ENCODE measurements at regions not wholly inside any gene's neighbourhood (a gene's known extent, or its start where the extent isn't known, plus 50 kb on each side); places are given as distances from the start of the nearest gene placed in this dataset.

DNA sequence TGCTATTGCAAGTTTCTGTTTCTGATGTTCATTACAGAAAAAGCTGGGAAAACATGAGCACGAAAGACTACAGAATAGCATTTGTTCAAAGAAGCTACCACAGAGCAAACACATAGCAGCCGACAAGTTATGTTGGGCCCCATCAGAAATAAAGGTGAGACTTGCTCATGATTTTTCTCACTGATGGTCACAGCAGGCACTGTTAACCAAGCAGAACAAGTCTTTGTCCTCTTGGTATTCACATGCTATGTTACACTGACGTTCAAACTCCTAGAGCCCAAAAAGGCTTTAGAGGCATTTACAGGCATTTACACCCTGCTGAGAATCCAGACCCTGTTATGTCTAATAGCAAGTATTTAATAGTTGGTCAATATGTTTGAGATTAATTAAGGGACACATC, 235.0 kb upstream of the HNMT start:
- Histone ChIP-seq H3K9ac (ENCODE audit: insufficient read length, low read depth) (no peak overlapping the region), H3K4me3 (ENCODE audit: insufficient read length, low read depth) (no peak overlapping the region), H3K9me3 (ENCODE audit: insufficient read depth, low read length) (no peaks in the 10 kb centered on the region), H3K27me3 (ENCODE audit: insufficient read depth, insufficient read length) (no peaks in the 10 kb centered on the region), H3K36me3 (ENCODE audit: insufficient read depth, insufficient read length, low read length) (no peaks in the 10 kb centered on the region), H3K4me1 (ENCODE audit: insufficient read depth, insufficient read length) (no peaks in the 10 kb centered on the region)
- TF ChIP-seq YY1 (IDR thresholded peaks at IDR 0.05; ENCODE audit: insufficient read depth, insufficient read length) (no peak), ZNF274 (IDR thresholded peaks at IDR 0.05; ENCODE audit: low read depth, low read length) (no peak), SUZ12 (IDR thresholded peaks at IDR 0.05; ENCODE audit: extremely low read depth, insufficient read depth, insufficient read length) (no peak)
- DNase-seq (ENCODE audit: low read depth, low spot score) = peak; percentile 22

DNA sequence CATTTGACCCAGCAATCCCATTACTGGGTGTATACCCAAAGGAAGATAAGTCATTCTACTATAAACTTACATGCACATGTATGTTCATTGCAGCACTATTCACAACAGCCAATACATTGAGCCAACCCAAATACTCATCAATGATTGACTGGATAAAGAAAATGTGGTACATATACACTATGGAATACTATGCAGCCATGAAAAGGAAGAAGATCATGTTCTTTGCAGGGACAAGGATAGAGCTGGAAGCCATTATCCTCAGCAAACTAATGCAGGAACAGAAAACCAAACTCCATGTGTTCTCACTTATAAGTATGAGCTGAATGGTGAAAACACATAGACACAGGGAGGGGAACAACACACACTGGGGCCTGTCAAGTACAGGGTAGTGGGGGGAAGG, 226.7 kb upstream of the HNMT start:
- TF ChIP-seq SUZ12 (IDR thresholded peaks at IDR 0.05; ENCODE audit: extremely low read depth, insufficient read depth, insufficient read length) = no peak
- no peak for TF ChIP-seq ZNF274 (IDR thresholded peaks at IDR 0.05; ENCODE audit: low read depth, low read length)
- Histone ChIP-seq H3K9ac (ENCODE audit: insufficient read length, low read depth) (no peak overlapping the region), H3K9me3 (ENCODE audit: insufficient read depth, low read length) (no peaks in the 10 kb centered on the region), H3K27me3 (ENCODE audit: insufficient read depth, insufficient read length) (no peaks in the 10 kb centered on the region), H3K4me3 (ENCODE audit: insufficient read length, low read depth) (no peak overlapping the region), H3K4me1 (ENCODE audit: insufficient read depth, insufficient read length) (no peaks in the 10 kb centered on the region), H3K36me3 (ENCODE audit: insufficient read depth, insufficient read length, low read length) (no peaks in the 10 kb centered on the region)
- no peak for DNase-seq (ENCODE audit: low read depth, low spot score)

DNA sequence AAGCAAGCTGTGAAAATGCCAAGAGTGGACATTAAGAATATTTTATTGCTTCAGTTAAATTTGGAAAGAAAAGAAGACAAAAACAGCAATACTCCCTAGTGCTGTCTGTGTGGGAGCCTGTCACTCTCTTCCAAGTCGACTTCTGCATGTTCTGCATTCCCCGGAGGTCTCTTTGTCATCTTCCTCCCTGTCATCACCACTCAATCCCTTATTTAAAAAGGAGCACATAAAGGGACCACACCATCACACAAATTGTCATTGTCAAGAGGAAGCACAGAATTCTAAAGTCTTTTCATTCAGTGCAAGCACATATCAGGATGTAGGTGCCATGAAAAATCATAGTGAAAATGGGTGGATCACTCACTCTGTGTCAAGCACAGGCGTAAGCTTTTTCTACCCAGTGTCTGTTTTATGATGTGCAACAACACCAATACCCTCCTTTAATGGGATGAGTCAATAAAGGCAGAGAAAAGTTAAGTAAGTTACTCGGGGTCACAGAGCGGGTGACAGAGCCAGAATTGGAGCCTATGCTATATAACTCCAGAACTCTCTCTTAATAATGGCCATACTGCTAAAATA, 222.4 kb upstream of the HNMT start:
- Histone ChIP-seq H3K27me3 (ENCODE audit: insufficient read depth, insufficient read length) (no peaks in the 10 kb centered on the region), H3K4me1 (ENCODE audit: insufficient read depth, insufficient read length) (no peaks in the 10 kb centered on the region), H3K36me3 (ENCODE audit: insufficient read depth, insufficient read length, low read length) (no peaks in the 10 kb centered on the region), H3K9me3 (ENCODE audit: insufficient read depth, low read length) (no peaks in the 10 kb centered on the region), H3K9ac (ENCODE audit: insufficient read length, low read depth) (no peak overlapping the region), H3K4me3 (ENCODE audit: insufficient read length, low read depth) (no peak overlapping the region)
- no peak for TF ChIP-seq YY1 (IDR thresholded peaks at IDR 0.05; ENCODE audit: insufficient read depth, insufficient read length)
- no peak for TF ChIP-seq ZNF274 (IDR thresholded peaks at IDR 0.05; ENCODE audit: low read depth, low read length)
- TF ChIP-seq SUZ12 (IDR thresholded peaks at IDR 0.05; ENCODE audit: extremely low read depth, insufficient read depth, insufficient read length) = no peak
- no peak for DNase-seq (ENCODE audit: low read depth, low spot score)

DNA sequence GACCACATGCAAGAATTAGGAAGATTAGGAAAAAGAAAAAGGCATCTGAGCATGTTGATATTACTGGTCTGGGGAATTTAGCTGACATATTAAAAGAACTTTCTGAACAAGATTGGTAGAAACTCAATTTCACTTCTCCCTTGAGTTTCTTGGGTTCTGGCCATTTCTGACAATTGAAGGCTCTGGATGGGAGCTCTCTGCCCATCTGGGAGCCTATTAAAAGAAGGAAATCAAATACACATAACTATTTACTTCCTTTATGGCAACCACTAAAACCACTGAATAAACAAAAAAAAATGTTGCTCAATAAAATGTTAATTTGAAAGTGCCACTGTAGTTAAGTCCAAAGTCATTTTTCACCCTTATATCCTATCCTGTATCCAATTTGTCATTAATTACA, 216.8 kb upstream of the HNMT start:
- TF ChIP-seq ZNF274 (IDR thresholded peaks at IDR 0.05; ENCODE audit: low read depth, low read length) = no peak
- TF ChIP-seq YY1 (IDR thresholded peaks at IDR 0.05; ENCODE audit: insufficient read depth, insufficient read length) = no peak
- TF ChIP-seq SUZ12 (IDR thresholded peaks at IDR 0.05; ENCODE audit: extremely low read depth, insufficient read depth, insufficient read length) = no peak
- Histone ChIP-seq H3K4me1 (ENCODE audit: insufficient read depth, insufficient read length) (no peaks in the 10 kb centered on the region), H3K36me3 (ENCODE audit: insufficient read depth, insufficient read length, low read length) (no peaks in the 10 kb centered on the region), H3K27me3 (ENCODE audit: insufficient read depth, insufficient read length) (no peaks in the 10 kb centered on the region), H3K9me3 (ENCODE audit: insufficient read depth, low read length) (no peaks in the 10 kb centered on the region), H3K9ac (ENCODE audit: insufficient read length, low read depth) (no peak overlapping the region), H3K4me3 (ENCODE audit: insufficient read length, low read depth) (no peak overlapping the region)
- no peak for DNase-seq (ENCODE audit: low read depth, low spot score)

DNA sequence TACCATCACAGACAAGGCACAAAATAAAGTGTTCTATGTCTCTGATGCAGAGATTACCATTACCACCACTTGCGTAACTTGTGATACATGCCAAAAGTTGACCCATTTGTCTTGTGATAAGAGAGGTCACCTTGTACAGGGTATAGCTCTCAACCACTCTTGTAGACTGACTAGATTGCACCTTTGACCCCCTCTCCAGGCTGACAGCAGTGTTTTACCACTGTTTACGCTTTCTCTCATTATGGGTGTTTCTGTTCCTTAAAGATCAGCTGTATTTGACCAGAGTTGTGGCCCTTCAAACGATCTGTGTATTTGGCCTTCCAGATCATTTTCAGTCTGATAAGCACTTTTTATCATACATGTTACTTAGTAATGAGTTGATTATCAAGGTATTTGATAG, 215.7 kb upstream of the HNMT start:
- TF ChIP-seq ZNF274 (IDR thresholded peaks at IDR 0.05; ENCODE audit: low read depth, low read length) = no peak
- no peak for TF ChIP-seq YY1 (IDR thresholded peaks at IDR 0.05; ENCODE audit: insufficient read depth, insufficient read length)
- TF ChIP-seq SUZ12 (IDR thresholded peaks at IDR 0.05; ENCODE audit: extremely low read depth, insufficient read depth, insufficient read length) = no peak
- no peak for DNase-seq (ENCODE audit: low read depth, low spot score)
- no peaks in the 10 kb centered on the region for H3K36me3 ChIP-seq (ENCODE audit: insufficient read depth, insufficient read length, low read length)
- H3K4me1 ChIP-seq (ENCODE audit: insufficient read depth, insufficient read length) = no peaks in the 10 kb centered on the region
- H3K9me3 ChIP-seq (ENCODE audit: insufficient read depth, low read length) = no peaks in the 10 kb centered on the region
- H3K4me3 ChIP-seq (ENCODE audit: insufficient read length, low read depth) = no peak overlapping the region
- H3K9ac ChIP-seq (ENCODE audit: insufficient read length, low read depth) = no peak overlapping the region
- H3K27me3 ChIP-seq (ENCODE audit: insufficient read depth, insufficient read length) = no peaks in the 10 kb centered on the region

DNA sequence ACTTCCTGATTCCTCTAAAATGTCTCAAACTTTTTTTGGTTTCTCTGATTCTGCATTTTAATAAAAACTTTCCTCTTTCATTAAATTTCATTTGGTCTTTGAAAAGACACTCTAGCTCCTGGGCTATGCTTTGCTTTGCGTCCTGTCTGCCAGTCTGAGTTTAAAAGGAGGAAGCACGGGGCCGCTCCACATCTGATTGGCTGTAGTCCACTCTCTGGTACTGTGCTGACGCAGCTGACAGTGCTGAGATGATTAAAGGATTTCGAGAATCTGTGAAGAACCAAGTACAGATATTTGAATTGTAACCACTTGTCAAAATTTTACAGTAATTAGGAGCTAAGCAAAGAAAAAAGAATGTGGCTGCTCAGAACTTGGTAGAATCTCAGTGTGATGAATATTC, 199.6 kb upstream of the HNMT start:
- no peaks in the 10 kb centered on the region for H3K4me1 ChIP-seq (ENCODE audit: insufficient read depth, insufficient read length)
- no peak overlapping the region for H3K9ac ChIP-seq (ENCODE audit: insufficient read length, low read depth)
- no peaks in the 10 kb centered on the region for H3K9me3 ChIP-seq (ENCODE audit: insufficient read depth, low read length)
- no peak overlapping the region for H3K4me3 ChIP-seq (ENCODE audit: insufficient read length, low read depth)
- no peaks in the 10 kb centered on the region for H3K27me3 ChIP-seq (ENCODE audit: insufficient read depth, insufficient read length)
- no peak for TF ChIP-seq ZNF274 (IDR thresholded peaks at IDR 0.05; ENCODE audit: low read depth, low read length)
- DNase-seq (ENCODE audit: low read depth, low spot score) = no peak
- no peaks in the 10 kb centered on the region for H3K36me3 ChIP-seq (ENCODE audit: insufficient read depth, insufficient read length, low read length)

DNA sequence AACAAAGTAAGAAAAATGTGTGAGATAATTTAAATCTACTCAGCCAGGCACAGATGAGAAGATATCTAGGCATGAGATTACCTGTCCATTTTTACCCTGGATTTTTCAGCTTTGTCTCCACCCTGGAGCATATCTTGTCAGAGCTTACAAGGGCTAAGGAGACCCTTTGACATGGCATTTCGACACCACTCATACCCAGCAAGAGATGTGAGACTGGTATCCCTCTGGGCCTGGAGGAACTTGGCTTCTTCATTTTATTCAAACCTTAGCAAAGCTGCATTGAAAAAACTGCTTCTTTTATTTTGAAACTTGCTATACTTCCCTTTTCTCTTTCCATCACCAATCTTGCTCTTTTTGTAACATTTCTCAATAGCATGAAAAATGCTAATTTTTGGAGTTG, 194.9 kb upstream of the HNMT start:
- Histone ChIP-seq H3K4me1 (ENCODE audit: insufficient read depth, insufficient read length) (no peaks in the 10 kb centered on the region), H3K27me3 (ENCODE audit: insufficient read depth, insufficient read length) (no peaks in the 10 kb centered on the region), H3K9me3 (ENCODE audit: insufficient read depth, low read length) (no peaks in the 10 kb centered on the region), H3K36me3 (ENCODE audit: insufficient read depth, insufficient read length, low read length) (no peaks in the 10 kb centered on the region), H3K9ac (ENCODE audit: insufficient read length, low read depth) (no peak overlapping the region), H3K4me3 (ENCODE audit: insufficient read length, low read depth) (no peak overlapping the region)
- TF ChIP-seq SUZ12 (IDR thresholded peaks at IDR 0.05; ENCODE audit: extremely low read depth, insufficient read depth, insufficient read length) = no peak
- no peak for TF ChIP-seq ZNF274 (IDR thresholded peaks at IDR 0.05; ENCODE audit: low read depth, low read length)
- no peak for TF ChIP-seq YY1 (IDR thresholded peaks at IDR 0.05; ENCODE audit: insufficient read depth, insufficient read length)
- DNase-seq (ENCODE audit: low read depth, low spot score) = no peak

DNA sequence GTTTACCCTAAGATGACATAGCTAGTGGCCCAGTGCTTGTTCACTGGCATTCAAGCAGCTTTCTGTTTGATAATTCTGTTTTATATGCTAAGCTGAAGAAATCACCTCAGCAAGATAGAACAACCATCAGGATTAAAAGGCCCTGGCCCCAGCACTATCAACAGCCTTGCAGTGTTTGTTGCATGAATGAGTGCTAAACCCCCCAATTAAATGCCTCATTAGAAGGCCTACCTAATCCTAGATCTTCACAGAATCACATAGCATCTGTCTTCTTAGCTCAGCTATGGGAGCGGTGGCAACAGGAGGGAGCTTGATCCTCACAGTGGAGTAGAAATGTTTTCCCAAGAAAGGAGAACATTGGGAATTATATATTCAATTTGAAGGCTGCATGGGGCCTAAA, 194.1 kb upstream of the HNMT start:
- Histone ChIP-seq H3K36me3 (ENCODE audit: insufficient read depth, insufficient read length, low read length) (no peaks in the 10 kb centered on the region), H3K27me3 (ENCODE audit: insufficient read depth, insufficient read length) (no peaks in the 10 kb centered on the region), H3K9ac (ENCODE audit: insufficient read length, low read depth) (no peak overlapping the region), H3K9me3 (ENCODE audit: insufficient read depth, low read length) (no peaks in the 10 kb centered on the region), H3K4me1 (ENCODE audit: insufficient read depth, insufficient read length) (no peaks in the 10 kb centered on the region), H3K4me3 (ENCODE audit: insufficient read length, low read depth) (no peak overlapping the region)
- no peak for TF ChIP-seq YY1 (IDR thresholded peaks at IDR 0.05; ENCODE audit: insufficient read depth, insufficient read length)
- TF ChIP-seq SUZ12 (IDR thresholded peaks at IDR 0.05; ENCODE audit: extremely low read depth, insufficient read depth, insufficient read length) = no peak
- no peak for TF ChIP-seq ZNF274 (IDR thresholded peaks at IDR 0.05; ENCODE audit: low read depth, low read length)
- DNase-seq (ENCODE audit: low read depth, low spot score) = no peak

Measured in NT2/D1 (cell line).